HG03108 (cell line): ENCODE measurements at regions not wholly inside any gene's neighbourhood (a gene's known extent, or its start where the extent isn't known, plus 50 kb on each side); places are given as distances from the start of the nearest gene placed in this dataset.

Source experiments
- ATAC-seq: cut with Tn5 transposase; IDR thresholded peaks from one replicate; pipeline ENCODE4 v1.9.1; 2021; ENCODE audit warnings: moderate library complexity; ENCODE audit not compliant: unreplicated experiment

DNA sequence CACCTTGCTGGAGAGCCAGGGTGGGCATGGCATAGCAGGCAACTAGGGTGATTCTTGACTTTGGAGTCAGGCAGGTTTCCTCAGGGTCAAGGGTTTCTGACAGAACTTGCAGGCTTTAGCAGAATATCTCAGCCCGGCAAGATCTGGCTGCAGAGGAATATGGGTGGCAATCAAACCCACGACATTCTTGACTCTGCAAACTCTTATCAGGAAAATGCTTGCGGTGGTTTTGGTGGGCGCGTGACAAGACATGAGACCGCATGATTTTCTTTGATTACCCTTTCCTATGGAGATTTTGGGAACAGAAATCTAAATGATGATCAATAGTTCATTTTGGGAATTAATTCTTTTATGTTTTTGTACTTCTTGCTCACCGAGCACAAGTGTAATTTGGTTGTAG, 449.5 kb downstream of the VRK1 start:
- no peak for ATAC-seq

DNA sequence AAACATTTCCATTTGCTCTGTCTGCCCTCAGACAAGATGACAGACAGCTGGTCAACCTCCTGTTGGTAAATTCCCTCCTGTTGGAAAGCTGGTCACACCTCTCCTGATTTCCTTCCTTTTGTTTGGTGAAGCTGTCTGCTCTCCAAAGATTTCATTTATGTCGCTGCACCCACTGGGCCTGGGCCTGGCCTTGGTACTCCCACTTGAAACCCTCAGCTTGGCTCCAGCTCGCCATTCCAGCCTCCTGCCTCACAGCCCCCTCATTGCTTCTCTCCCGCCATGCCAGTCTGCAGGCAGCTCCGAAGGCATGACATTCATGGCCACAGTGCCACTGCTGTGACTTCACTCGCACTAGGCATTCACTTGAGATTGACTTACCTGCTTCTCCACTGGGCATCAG, 451.8 kb downstream of the VRK1 start:
- no peak for ATAC-seq

- no peak for ATAC-seq
Measured at GRCh38 chr14:97250931-97251330, 453.7 kb downstream of the VRK1 start.

DNA sequence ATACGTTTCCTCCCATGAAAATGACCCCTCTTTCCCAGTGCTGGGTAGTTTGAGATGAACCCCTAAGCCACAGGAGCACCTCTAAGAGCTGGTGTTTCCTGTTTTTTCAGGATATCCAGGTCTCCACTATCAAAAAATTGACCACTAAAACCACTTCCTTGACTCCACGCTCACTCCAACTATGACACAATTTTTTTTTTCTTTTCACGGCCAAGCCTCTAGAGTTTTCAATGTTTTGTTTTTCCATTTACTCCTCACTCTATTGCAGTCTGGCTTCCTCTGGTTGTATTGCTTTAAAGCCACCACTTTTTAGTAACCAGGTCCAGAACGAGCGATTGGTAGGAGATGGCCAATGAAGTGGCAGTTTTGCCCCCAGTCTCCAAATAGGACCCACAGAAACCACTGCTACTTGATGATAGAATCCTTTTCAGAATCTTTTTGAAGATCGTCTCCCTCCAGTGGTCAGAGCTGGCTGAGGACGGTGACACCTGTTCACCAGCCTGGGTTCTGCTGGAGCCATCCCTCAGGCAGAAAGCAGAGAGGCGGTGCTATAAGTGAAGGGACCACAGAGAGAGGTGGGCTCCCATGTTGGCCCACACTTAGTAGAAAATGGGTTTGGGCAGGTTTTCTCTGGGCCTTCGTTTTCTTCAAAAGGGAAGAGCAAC, 454.4 kb downstream of the VRK1 start:
- ATAC-seq = no peak

DNA sequence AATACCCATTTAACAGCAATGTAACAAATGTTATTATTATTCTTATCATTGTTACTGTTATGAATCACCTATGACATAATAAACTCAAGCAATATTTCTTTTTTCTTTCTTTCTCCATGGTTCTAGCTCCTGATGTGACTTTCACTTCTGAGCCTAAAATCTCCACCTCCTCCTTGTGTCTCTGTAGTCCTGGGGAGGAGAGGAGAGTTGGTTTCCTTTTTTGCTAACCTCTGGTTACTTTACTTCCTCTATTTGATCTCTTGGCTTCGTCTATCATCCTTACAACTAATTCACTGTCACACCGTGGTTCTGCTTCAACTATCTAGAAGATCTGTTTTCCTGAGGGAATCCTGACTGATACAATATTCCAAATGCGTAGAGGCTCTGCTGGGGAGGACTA, 456.6 kb downstream of the VRK1 start:
- no peak for ATAC-seq

GRCh38 chr14:97262336-97262735, 465.2 kb downstream of the VRK1 start:
- no peak for ATAC-seq

DNA sequence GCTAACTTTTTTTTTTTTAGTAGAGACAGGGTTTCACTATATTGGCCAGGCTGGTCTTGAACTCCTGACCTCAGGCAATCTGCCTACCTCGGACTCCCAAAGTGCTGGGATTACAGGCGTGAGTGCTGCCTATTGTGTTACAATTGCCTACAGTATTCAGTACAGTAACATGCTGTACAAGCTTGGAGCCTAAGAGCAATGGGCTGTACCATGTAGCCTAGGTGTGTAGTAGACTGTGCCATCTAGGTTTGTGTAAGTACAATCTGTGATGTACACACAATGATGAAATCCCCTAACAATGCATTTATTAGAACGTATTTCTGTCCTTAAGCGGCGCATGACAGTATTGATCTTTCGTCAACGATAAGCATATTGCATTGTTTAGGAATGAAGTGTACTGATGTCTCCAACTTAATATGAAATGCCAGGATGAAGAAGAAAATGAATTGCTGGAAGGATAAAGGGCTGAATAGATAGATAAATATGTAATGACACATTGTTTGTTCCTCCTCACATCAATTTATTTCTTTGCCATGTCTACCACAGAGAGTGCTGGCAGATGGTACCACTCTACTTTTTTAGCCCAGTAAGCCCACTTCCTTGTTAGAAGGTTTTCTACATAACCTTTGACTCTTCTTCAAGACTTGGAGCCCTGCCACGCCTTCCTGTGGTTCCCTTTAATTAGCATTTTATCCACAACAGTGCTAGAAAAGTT, 467.5 kb downstream of the VRK1 start:
- ATAC-seq = no peak

- no peak for ATAC-seq
Measured at GRCh38 chr14:97266653-97267052, 469.5 kb downstream of the VRK1 start.

- ATAC-seq = no peak
Measured at GRCh38 chr14:97267509-97267908, 470.3 kb downstream of the VRK1 start.

DNA sequence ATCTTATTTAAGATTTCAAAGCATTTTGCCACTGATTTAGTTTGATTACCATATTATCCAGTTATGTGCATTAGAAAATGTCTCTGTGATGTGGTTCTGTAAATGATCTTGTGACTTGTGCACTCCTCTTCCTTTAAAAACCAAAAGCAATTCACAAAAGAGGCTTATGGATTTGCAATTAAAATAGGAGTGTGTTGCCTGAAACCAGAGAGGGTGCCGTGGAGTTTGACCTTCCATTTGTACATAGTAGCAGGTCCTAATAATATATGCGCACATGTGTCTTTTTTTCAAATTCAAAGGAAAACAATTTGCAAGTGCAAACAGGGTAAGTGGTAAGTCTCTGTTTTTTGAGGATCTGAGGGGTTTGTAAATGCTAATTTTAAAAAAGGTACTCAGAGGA, 470.9 kb downstream of the VRK1 start:
- no peak for ATAC-seq

GRCh38 chr14:97270308-97270707, 473.1 kb downstream of the VRK1 start:
- ATAC-seq = no peak

- ATAC-seq = no peak
Measured at GRCh38 chr14:97271451-97271960, 474.3 kb downstream of the VRK1 start.

DNA sequence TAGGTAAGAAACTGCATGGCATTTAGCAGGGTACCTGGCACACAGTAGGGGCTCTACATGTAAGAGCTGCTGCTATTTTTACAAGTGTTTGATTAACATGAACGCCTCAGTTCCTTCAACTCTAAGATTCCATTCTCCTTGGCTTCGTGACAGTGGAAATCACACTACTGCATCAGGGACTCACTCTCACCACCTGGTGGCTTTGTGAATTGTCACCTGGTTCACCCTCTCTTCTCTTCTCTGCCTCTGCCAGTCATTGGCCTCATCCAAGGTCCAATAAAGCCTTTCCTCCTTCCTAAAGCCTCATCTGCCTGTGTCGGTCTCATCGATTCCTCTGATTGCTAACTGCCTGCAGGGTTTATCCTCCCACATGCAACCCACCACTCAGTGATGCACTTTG, 476.4 kb downstream of the VRK1 start:
- no peak for ATAC-seq

GRCh38 chr14:97274626-97275025, 477.4 kb downstream of the VRK1 start:
- no peak for ATAC-seq

- ATAC-seq = no peak
Measured at GRCh38 chr14:97275276-97275675, 478.1 kb downstream of the VRK1 start.

DNA sequence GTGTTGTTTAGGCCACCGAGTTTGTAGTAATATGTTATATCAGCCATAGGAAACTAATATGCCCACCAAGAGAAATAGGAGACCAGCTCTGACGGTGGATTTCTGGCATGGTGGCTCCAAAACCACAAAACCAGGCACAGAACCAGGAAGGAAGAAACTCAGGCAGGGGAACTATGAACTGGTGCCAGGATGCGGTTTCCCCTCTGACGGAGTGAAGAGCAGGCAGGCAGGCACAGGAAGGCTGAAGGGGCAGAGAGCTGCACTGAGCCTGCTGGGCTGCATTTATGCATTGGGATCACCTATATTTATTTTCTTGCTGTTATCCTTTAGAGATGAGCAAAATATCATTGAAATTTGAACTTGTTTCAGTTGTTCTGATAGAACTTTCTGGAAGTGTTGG, 479.4 kb downstream of the VRK1 start:
- ATAC-seq = no peak

- ATAC-seq = no peak
Measured at GRCh38 chr14:97277711-97278110, 480.5 kb downstream of the VRK1 start.

GRCh38 chr14:97280526-97280925, 483.3 kb downstream of the VRK1 start:
- no peak for ATAC-seq

GRCh38 chr14:97281741-97282140, 484.6 kb downstream of the VRK1 start:
- ATAC-seq = no peak

DNA sequence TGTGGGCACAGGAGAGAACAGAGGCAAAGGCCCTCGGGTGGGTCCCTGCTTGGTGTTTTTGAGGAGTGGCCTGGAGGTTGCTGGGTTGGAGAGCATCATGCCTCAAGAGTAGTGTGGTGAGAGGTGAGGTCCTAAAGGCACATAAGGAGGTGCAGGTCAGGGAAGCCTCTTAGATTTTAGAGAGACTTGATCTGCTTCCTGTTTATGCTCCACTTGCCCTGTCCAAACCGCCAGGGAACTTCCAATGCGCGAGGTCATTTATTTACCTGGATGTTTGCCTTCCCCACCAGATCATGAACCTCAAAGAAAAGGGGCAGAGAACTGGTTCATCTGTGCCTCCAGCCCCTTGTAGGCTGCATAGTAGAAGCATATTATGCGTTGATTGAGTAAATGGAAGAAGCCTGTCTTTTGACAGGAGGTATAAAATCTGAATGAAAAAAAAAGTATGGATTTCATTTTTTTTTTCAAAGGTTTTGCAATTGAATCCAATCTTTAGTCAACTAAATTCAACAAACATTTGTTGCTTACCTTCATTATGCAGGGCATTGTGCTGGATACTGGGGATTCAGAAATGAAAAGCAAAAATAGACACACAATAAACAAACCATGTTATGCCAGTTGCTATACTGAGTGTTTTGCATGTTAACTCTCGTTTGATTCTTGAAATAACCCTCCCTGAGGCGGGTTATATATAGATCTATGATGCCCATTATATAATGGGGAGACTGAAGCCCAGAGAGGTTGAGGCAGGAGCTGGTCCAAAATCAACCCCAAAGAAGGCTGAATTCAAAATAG, 485.2 kb downstream of the VRK1 start:
- ATAC-seq = no peak

GRCh38 chr14:97283005-97283403, 485.8 kb downstream of the VRK1 start:
- ATAC-seq = no peak

GRCh38 chr14:97283426-97283825, 486.2 kb downstream of the VRK1 start:
- no peak for ATAC-seq
